Astrocyte of the spinal cord (primary cell): ENCODE measurements at regions not wholly inside any gene's neighbourhood (a gene's known extent, or its start where the extent isn't known, plus 50 kb on each side); places are given as distances from the start of the nearest gene placed in this dataset.
"Not testable (repeated sequence)": the region's sequence is repeated elsewhere in the genome, so short reads cannot be mapped to it uniquely, and the experiment has no call there.

Experiments used
- DNase-seq: peaks from one replicate; pipeline ENCODE4 v3.0.0; 2011; ENCODE audit warnings: low read depth, low spot score
- H3K4me3 ChIP-seq: 2 replicates; pipeline ENCODE4 v1.5.1; 2011; ENCODE audit warnings: low read depth, mild to moderate bottlenecking, low read length, moderate library complexity
- CTCF ChIP-seq: IDR thresholded peaks from 2 replicates; pipeline ENCODE4 v1.5.1; 2012; ENCODE audit warnings: low read depth, mild to moderate bottlenecking, low read length, inconsistent platforms
- in situ Hi-C: cut with HindIII; loops from 2 replicates; pipeline ENCODE4 v1.10.0; 2017; ENCODE audit warnings: low sequenced_read_pairs

- in situ Hi-C loops, DNase-seq, H3K4me3 ChIP-seq: not testable (repeated sequence)
Observed at GRCh38 chr9:41026912-41027676, 101.4 kb downstream of the FOXD4L6 start.

- H3K4me3 ChIP-seq, DNase-seq, in situ Hi-C loops: not testable (repeated sequence)
Observed at GRCh38 chr9:41022365-41022764, 106.1 kb downstream of the FOXD4L6 start.

GRCh38 chr9:41019858-41020562 lies 108.5 kb downstream of the FOXD4L6 start:
- H3K4me3 ChIP-seq, DNase-seq, in situ Hi-C loops: not testable (repeated sequence)

- in situ Hi-C loops, DNase-seq, H3K4me3 ChIP-seq: not testable (repeated sequence)
Observed at GRCh38 chr9:41018948-41019347, 109.5 kb downstream of the FOXD4L6 start.

- in situ Hi-C loops, DNase-seq, H3K4me3 ChIP-seq: not testable (repeated sequence)
Observed at GRCh38 chr9:41016699-41017098, 111.8 kb downstream of the FOXD4L6 start.

GRCh38 chr9:40999952-41000700 lies 128.4 kb downstream of the FOXD4L6 start:
- in situ Hi-C loops, DNase-seq, H3K4me3 ChIP-seq: not testable (repeated sequence)

- in situ Hi-C loops = not testable (repeated sequence)
Observed at GRCh38 chr9:40995490-40995889, 133.0 kb downstream of the FOXD4L6 start.

GRCh38 chr9:40993842-40994241 lies 134.6 kb downstream of the FOXD4L6 start:
- DNase-seq, H3K4me3 ChIP-seq, in situ Hi-C loops: not testable (repeated sequence)

More at GRCh38 chr9:40995490-40995889, 133.0 kb downstream of the FOXD4L6 start:
- DNase-seq, H3K4me3 ChIP-seq: not testable (repeated sequence)

GRCh38 chr9:40993375-40993774 lies 135.1 kb downstream of the FOXD4L6 start:
- in situ Hi-C loops, H3K4me3 ChIP-seq: not testable (repeated sequence)

GRCh38 chr9:40992472-40992821 lies 136.0 kb downstream of the FOXD4L6 start:
- in situ Hi-C loops, DNase-seq: not testable (repeated sequence)
- H3K4me3 ChIP-seq = peak overlapping the region; percentile 90

More at GRCh38 chr9:40993375-40993774, 135.1 kb downstream of the FOXD4L6 start:
- not testable (repeated sequence) for DNase-seq

GRCh38 chr9:40991741-40992471 lies 136.6 kb downstream of the FOXD4L6 start:
- in situ Hi-C loops = not testable (repeated sequence)
- peak overlapping the region; percentile 90 for H3K4me3 ChIP-seq
- DNase-seq = peak; percentile 100
- peak; percentile 95 for TF ChIP-seq CTCF

- DNase-seq, in situ Hi-C loops: not testable (repeated sequence)
- H3K4me3 ChIP-seq = peak overlapping the region; percentile 90
Observed at GRCh38 chr9:40991100-40991740, 137.3 kb downstream of the FOXD4L6 start.

- DNase-seq, in situ Hi-C loops, H3K4me3 ChIP-seq: not testable (repeated sequence)
Observed at GRCh38 chr9:40986332-40986731, 142.1 kb downstream of the FOXD4L6 start.

GRCh38 chr9:40975351-40975750 lies 153.1 kb downstream of the FOXD4L6 start:
- H3K4me3 ChIP-seq, in situ Hi-C loops, DNase-seq: not testable (repeated sequence)

GRCh38 chr9:40974912-40975311 lies 153.6 kb downstream of the FOXD4L6 start:
- DNase-seq, H3K4me3 ChIP-seq, in situ Hi-C loops: not testable (repeated sequence)
